NCI-H748 (cell line): ENCODE measurements at regions not wholly inside any gene's neighbourhood (a gene's known extent, or its start where the extent isn't known, plus 50 kb on each side); places are given as distances from the start of the nearest gene placed in this dataset.
"Not testable (repeated sequence)": the region's sequence is repeated elsewhere in the genome, so short reads cannot be mapped to it uniquely, and the experiment has no call there.

Experiments
- DNase-seq: peaks from one replicate; lab custom pipeline; 2025; ENCODE audit not compliant: unreplicated experiment; lab: John Stamatoyannopoulos, UW

- no peak for DNase-seq
Observed at GRCh38 chr10:81569488-81569887, 305.5 kb upstream of the NRG3 start.

GRCh38 chr10:81570349-81570748 is 304.6 kb upstream of the NRG3 start:
- DNase-seq, result no peak

- DNase-seq, result no peak
Observed at GRCh38 chr10:81570878-81571794, 303.9 kb upstream of the NRG3 start.

GRCh38 chr10:81575036-81575435 is 300.0 kb upstream of the NRG3 start:
- no peak for DNase-seq

- no peak for DNase-seq
Observed at GRCh38 chr10:81576336-81576735, 298.7 kb upstream of the NRG3 start.

- DNase-seq, result no peak
Observed at GRCh38 chr10:81594991-81595390, 280.0 kb upstream of the NRG3 start.

- DNase-seq, result no peak
Observed at GRCh38 chr10:81600185-81600584, 274.8 kb upstream of the NRG3 start.

GRCh38 chr10:81603106-81603620 is 271.8 kb upstream of the NRG3 start:
- DNase-seq, result no peak

- DNase-seq, result not testable (repeated sequence)
Observed at GRCh38 chr10:81644485-81644884, 230.5 kb upstream of the NRG3 start.

- no peak for DNase-seq
Observed at GRCh38 chr10:81655986-81656385, 219.0 kb upstream of the NRG3 start.

GRCh38 chr10:81662837-81663236 is 212.2 kb upstream of the NRG3 start:
- DNase-seq, result no peak

- not testable (repeated sequence) for DNase-seq
Observed at GRCh38 chr10:81664800-81665199, 210.2 kb upstream of the NRG3 start.

- DNase-seq, result no peak
Observed at GRCh38 chr10:81674941-81675340, 200.1 kb upstream of the NRG3 start.

- DNase-seq, result no peak
Observed at GRCh38 chr10:81679291-81679690, 195.7 kb upstream of the NRG3 start.

GRCh38 chr10:81680359-81680758 is 194.6 kb upstream of the NRG3 start:
- DNase-seq, result no peak

GRCh38 chr10:81688459-81688858 is 186.5 kb upstream of the NRG3 start:
- DNase-seq, result no peak

- DNase-seq, result no peak
Observed at GRCh38 chr10:81696609-81697388, 178.2 kb upstream of the NRG3 start.

- no peak for DNase-seq
Observed at GRCh38 chr10:81704596-81704995, 170.4 kb upstream of the NRG3 start.

- no peak for DNase-seq
Observed at GRCh38 chr10:81708416-81708815, 166.6 kb upstream of the NRG3 start.

GRCh38 chr10:81708929-81709328 is 166.1 kb upstream of the NRG3 start:
- DNase-seq, result no peak

GRCh38 chr10:81722399-81722798 is 152.6 kb upstream of the NRG3 start:
- no peak for DNase-seq

- no peak for DNase-seq
Observed at GRCh38 chr10:81724431-81724830, 150.6 kb upstream of the NRG3 start.
